ENCODE measurements at regions not wholly inside any gene's neighbourhood (a gene's known extent, or its start where the extent isn't known, plus 50 kb on each side); places are given as distances from the start of the nearest gene placed in this dataset.

- DNase-seq (ENCODE audit: low spot score), result no peak
Measured at GRCh38 chr2:217404236-217404760, 544.4 kb upstream of the TNP1 start.

GRCh38 chr2:217402761-217403383 lies 543.0 kb upstream of the TNP1 start:
- peak; percentile 31 for DNase-seq (ENCODE audit: low spot score)

DNA sequence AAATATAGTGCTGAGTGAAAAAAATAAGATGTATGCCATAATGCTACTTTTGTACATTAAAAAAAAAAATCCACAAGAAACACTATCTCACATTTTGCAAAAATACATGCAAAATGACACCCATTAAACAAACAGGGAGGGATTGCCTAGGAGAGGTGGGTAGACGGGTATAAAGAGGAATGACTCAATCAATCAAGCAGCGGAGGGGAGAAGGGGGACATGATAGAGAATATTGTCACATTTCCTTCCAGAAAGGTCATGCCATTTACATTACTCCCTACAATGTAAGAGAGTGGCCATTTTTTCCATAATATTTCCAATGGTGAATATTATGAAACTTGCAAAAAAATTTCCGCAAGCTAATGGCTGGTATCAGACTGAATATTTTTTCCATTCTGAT lies 542.3 kb upstream of the TNP1 start:
- no peak for DNase-seq (ENCODE audit: low spot score)

DNA sequence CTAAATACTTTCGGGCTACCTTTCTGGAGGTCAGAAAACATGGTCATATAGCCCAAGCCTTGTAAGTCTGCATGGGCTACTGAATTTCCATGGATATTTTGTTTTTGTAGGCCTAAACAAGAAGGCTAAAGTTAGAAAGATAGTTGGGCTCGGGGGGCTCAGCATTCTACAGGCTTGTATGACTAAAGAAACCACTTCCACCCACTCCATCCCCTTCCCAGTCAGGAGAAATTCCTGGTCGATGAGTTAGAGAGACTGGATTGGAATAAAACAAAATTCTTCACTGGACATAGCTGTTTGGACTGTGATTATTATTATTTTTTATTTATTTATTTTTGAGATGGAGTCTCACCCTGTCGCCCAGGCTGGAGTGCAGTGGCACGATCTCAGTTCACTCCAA lies 539.4 kb upstream of the TNP1 start:
- DNase-seq (ENCODE audit: low spot score), result no peak

DNA sequence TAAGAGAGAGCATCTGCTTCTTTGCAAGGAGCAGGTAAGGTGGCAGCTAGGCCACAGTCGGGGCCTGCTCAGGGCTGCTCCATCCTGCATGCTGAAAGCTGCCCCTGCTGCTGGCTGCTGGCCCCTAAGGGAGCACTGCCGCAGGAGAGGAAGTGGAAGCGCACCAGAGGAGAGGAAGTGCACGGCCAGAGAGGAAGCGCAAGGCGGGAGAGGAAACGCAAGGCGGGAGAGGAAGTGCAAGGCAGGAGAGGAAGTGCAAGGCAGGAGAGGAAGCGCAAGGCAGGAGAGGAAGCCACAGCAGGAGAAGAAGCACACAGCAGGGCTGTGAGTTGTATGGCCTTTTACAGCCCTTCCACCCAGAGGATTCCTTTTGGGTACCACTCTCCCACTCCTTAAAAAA lies 539.0 kb upstream of the TNP1 start:
- DNase-seq (ENCODE audit: low spot score), result no peak

GRCh38 chr2:217398101-217398500 lies 538.2 kb upstream of the TNP1 start:
- no peak for DNase-seq (ENCODE audit: low spot score)

- DNase-seq (ENCODE audit: low spot score), result no peak
Measured at GRCh38 chr2:217396586-217396985, 536.7 kb upstream of the TNP1 start.

DNA sequence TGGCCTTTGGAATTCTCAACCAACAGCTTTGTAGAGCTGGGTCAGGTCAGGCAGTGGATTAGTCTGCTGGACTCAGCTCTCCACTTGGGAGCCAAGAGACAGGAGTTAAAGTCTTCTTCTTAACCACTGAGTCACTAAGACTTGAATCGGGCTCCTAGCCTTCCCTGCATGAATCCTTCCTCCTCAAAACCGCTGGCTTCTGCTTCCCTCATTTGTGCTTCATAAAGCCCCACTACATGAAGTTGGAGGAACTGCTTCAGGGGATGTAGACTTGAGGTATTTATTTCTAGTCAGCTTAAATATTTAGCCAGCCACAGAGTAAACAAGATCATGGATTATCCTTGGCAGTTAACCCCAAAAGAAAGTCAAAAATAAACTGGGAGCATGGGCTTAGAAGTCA lies 536.3 kb upstream of the TNP1 start:
- DNase-seq (ENCODE audit: low spot score), result no peak

DNA sequence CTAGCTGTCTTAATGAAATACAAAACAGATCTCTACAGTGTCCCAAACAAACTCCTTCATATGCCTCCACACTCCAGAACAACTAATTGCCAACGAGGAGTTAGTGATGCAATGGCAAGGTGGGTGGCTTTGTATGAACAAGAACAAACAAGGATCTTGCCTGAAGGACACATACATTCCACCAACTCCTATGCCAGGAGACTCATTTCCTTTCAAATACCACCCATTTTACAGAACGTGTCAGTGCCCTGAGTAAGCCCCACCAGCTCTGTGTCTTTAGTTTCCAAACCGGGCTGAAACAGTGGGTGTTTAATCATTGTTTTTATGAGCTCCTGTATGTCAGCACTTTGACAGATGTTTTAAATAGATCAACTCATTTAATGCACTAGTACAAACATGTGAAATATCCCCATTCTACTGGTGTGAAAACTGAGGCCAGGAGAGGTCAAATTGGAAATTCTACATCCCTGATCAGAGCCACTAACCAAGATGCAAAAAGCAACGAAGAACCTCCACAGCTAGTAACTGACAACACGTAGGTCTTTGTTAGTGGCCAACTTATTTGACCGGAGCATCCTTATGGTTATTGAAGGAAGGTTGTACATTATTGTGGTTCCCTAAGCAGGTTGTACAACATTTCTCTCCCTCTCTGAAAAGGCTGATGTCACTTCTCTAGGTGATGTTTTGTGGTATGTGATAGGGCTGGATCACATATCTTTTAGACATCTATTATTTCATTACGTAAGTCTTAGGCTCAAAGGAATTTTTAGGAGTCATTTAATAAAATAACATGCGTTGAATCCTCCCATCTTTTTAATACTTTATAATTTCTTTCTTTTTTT lies 534.9 kb upstream of the TNP1 start:
- no peak for DNase-seq (ENCODE audit: low spot score)

DNA sequence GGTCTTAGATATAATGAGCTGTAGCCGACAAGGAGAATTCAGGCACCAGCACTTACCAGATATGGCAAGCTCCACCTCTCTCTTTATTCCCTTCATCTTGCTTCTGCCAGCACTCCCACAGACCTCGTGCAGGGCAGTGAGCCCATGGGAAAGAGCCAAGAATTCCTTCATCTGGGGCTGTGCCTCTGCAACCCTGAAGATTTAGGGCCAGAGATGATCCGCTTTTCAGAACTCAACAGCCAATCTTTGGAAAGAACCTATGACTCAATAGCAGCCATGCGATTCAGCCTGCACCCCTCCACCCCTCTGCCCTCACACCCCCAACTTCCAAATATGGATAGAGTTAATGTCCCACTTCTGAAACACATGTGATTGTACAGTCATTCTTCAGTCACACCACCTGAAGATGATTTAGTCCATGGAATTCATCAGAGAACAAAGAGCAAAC lies 533.7 kb upstream of the TNP1 start:
- no peak for DNase-seq (ENCODE audit: low spot score)

DNA sequence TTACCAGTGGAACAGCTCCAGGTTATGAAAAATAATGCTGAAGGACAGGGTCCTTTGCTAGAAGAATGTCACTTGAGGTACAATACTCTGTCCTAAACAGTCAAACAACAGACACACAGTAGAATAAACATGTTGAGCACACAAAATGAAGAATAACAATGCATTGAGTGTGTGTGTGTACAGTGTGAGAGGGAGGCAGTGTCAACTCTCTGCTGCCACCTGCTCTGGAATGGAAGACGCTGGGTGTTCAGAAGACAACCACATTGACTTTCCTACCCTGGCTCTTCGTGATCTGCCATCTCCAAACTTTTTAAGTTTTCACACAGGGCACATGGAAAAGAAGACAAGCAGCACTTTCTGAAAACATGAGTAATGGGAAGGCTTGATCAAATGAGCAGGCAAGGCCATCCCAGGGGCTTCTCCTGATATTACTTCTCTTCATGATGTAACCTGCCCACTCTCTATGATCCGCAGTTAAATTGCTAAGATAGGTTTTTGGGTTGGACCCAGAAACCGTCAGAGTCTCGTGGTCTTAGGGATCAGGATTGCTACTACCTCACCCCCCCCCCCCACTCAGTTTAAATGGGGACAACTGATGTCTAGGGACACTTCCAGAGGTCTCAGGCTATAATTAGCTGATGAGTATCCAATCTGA lies 533.2 kb upstream of the TNP1 start:
- DNase-seq (ENCODE audit: low spot score), result no peak

DNA sequence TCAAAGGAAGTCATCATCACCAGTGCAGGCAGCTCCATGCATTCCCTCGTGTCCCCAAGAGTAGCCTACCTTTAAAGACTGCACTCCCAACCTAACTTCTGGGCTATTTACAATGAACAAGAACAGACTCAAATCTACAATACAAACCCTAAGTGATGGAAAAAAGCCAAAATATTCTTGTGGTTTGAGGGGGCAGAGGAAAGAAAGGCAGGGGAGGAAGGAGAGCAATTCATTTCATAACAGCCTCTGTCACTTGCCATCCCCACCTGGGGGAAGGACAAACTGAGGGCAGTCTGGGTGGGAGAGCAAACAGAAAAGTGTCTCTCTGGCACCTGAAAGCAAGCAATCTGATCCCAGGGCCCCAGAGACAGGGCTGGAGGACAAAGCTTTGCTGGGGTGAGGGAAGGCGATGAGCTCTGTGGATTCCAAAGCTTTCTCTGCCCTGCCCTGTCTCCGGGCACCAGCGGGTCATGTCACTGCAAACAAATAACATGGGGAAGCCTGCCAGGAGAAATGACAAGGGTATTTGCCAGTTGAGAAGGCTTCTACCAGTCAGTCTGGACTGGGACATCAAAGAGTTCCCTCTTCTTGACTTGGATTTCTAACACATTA lies 528.0 kb upstream of the TNP1 start:
- peak; percentile 34 for DNase-seq (ENCODE audit: low spot score)

- no peak for DNase-seq (ENCODE audit: low spot score)
Measured at GRCh38 chr2:217386041-217386440, 526.2 kb upstream of the TNP1 start.

- no peak for DNase-seq (ENCODE audit: low spot score)
Measured at GRCh38 chr2:217383620-217384019, 523.8 kb upstream of the TNP1 start.

DNA sequence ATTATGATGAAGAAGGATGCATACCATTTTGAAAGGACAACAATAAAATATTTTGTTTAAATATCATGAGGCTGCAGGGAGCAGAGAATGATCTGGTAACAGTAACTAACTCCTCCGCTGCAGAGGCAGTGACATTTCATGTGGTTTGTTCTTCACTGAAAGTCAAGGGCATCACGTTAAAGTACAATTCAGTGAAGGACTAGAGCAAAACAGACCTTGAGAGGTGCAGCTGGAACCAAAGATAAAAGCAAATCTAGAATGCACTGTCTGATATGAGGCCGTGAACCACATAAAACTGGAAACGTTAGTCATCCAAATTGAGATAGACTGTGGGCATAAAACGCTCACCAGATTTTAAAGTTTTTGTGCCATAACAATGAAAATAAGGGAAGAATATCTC lies 522.9 kb upstream of the TNP1 start:
- no peak for DNase-seq (ENCODE audit: low spot score)

- no peak for DNase-seq (ENCODE audit: low spot score)
Measured at GRCh38 chr2:217379807-217380206, 519.9 kb upstream of the TNP1 start.

DNA sequence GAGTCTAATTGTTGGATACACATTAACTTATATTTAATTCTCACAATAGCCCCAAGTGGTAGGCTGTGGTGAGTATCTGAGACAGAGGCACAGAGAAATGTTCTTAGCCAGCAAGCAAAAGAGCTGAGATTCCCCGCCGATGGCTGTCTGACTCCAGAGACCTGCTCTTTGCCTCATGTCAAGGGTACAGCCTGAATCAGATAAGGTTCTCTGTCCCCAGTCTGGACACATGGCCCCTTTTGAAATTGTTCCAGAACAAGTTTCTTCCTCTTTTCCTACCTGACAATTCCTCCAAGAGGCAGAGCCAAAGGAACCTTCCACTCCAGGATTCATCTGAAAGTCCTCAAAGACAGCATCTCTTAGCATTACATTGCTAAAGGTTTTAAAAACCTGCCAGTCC lies 512.9 kb upstream of the TNP1 start:
- DNase-seq (ENCODE audit: low spot score), result no peak

DNA sequence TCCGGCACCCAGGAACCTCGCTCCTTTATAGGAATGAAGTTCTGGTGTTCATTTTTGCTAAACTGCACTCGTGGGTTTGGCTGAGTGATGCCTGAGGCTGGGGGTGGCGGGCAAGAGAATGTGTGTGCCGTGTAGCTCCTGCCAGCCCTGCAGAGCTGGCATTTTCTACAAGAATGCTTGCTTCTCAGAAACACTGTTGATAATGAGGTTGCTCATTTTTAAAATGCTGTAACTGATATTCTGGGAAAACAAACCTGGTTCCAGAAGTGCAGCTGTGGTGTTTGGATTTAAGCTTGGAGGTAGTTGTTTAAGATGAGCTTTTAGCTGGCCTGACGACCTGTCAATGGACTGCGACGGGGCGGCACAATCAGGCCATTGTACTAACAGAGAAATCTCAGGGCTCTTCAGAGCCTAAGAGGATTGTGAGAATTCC lies 511.9 kb upstream of the TNP1 start:
- DNase-seq (ENCODE audit: low spot score), result no peak

DNA sequence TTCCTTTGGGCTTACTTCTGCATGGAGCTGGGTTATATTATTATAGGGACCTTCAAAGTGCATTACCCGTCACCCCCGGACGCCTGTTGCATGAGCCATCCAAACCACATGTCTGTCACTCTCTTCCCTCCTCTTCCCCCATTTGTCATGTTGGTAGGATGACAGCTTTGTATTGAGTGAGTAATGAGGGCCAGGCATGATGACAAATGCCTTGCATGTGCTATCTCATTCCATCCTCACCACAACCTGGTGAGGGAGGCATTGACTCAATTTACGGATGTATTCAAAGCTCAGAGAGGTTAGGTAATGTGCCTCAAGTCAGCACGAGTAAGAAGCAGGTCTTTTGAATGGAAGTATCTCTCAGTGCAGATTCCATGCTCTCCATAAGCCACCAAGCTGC lies 510.5 kb upstream of the TNP1 start:
- peak; percentile 82 for DNase-seq (ENCODE audit: low spot score)

DNA sequence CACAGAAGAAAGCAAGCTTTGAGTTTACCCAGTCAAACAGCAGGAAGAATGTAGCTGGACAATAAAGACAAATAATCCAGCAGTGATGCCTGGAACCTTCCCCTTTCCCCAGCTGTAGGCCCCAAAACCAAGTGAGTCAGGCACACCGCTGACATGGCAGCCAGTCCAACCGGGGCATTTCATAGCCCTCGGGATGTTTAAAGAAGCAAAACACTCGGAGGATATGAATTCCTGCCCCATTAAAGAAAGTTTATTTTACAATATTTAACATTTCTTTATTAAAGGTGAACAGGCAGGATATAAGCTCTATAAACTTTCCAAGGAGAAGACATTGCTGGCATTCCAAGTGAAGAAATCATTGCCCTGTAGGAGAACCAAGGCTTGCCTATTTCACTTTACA lies 507.6 kb upstream of the TNP1 start:
- no peak for DNase-seq (ENCODE audit: low spot score)

GRCh38 chr2:217366966-217367365 lies 507.1 kb upstream of the TNP1 start:
- DNase-seq (ENCODE audit: low spot score), result no peak

DNA sequence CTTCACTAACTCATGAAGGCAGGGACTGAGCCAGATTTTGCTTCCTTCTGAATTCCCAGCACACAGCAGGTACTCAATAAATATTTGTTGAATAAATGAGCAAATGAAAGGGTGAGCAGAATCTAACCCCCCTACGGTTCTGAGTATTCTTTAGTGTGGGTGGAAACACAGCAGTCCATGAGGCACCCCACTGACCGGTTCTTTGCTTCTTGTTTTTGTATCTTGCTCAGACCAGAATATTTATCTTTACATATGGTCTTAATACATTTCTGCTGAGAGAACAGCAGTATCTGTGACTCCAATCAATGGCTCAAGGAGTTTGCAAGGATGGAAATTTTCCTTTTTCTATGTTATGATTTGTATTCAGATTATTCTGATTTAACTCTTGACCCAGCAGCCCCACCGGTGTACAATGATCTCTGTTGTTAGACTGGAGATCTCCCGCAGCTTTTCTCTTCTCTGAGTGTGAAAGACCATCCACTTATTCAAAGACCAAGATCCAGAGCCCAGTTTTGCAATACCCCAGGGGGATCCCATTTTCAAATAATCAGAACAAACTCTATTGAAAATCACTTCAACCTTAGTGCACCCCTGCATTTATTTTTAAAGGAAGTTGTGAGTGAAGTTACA lies 506.5 kb upstream of the TNP1 start:
- no peak for DNase-seq (ENCODE audit: low spot score)

All from SW480 (cell line).